ENCODE measurements at regions not wholly inside any gene's neighbourhood (a gene's known extent, or its start where the extent isn't known, plus 50 kb on each side); places are given as distances from the start of the nearest gene placed in this dataset.

GRCh38 chr13:56020425-56020824 is 1120.3 kb upstream of the PRR20A start:
- Histone ChIP-seq H3K9me3 (ENCODE audit: low read depth, low read length, poor library complexity, severe bottlenecking) (no peaks in the 10 kb centered on the region), H3K27ac (ENCODE audit: low read depth, low read length, poor library complexity, severe bottlenecking) (no peak overlapping the region), H3K36me3 (ENCODE audit: insufficient read depth, low read length, poor library complexity, severe bottlenecking) (no peaks in the 10 kb centered on the region), H3K4me1 (ENCODE audit: insufficient read depth, low read length, poor library complexity, severe bottlenecking) (no peaks in the 10 kb centered on the region), H3K4me3 (ENCODE audit: low read depth, low read length, poor library complexity, severe bottlenecking) (no peak overlapping the region), H3K27me3 (replicated peaks; ENCODE audit: insufficient read depth, low read depth, low read length, poor library complexity) (no peaks in the 10 kb centered on the region)
- DNase-seq (ENCODE audit: low spot score) = no peak
- TF ChIP-seq, protein P1, sequence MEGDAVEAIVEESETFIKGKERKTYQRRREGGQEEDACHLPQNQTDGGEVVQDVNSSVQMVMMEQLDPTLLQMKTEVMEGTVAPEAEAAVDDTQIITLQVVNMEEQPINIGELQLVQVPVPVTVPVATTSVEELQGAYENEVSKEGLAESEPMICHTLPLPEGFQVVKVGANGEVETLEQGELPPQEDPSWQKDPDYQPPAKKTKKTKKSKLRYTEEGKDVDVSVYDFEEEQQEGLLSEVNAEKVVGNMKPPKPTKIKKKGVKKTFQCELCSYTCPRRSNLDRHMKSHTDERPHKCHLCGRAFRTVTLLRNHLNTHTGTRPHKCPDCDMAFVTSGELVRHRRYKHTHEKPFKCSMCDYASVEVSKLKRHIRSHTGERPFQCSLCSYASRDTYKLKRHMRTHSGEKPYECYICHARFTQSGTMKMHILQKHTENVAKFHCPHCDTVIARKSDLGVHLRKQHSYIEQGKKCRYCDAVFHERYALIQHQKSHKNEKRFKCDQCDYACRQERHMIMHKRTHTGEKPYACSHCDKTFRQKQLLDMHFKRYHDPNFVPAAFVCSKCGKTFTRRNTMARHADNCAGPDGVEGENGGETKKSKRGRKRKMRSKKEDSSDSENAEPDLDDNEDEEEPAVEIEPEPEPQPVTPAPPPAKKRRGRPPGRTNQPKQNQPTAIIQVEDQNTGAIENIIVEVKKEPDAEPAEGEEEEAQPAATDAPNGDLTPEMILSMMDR (conservative IDR thresholded peaks at IDR 0.05; ENCODE audit: low read depth, low read length) = no peak
- TF ChIP-seq EZH2 (IDR thresholded peaks at IDR 0.05; ENCODE audit: borderline replicate concordance, low read depth, low read length, poor library complexity, severe bottlenecking) = no peak
- no TSS peak for BruUV-seq (replicated peaks)
- intact Hi-C loops (cut with micrococcal nuclease; ENCODE audit: unreplicated experiment) = no loop called here
- CTCF ChIA-PET = no interaction called here
- POLR2A ChIA-PET (ENCODE audit: low non-redundant PET) = no interaction called here

DNA sequence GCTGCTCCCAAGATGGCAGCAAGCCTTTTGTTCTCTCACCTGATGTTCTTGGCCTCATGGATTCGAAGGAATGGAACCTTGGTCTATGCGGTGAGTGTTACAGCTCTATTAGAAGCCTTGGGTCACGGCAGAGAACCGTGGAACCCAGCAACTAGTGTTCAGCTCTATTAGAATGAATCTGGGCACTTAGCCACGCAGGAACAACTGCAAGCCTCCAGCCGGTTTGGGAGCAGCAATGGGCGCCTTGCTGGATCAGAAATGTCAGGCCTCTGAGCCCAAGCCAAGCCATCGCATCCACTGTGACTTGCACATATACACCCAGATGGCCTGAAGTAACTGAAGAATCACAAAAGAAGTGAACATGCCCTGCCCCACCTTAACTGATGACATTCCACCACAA is 1100.7 kb upstream of the PRR20A start:
- no peak overlapping the region for H3K4me3 ChIP-seq (ENCODE audit: low read depth, low read length, poor library complexity, severe bottlenecking)
- POLR2A ChIA-PET (ENCODE audit: low non-redundant PET) = no interaction called here
- DNase-seq (ENCODE audit: low spot score) = no peak
- no peaks in the 10 kb centered on the region for H3K9me3 ChIP-seq (ENCODE audit: low read depth, low read length, poor library complexity, severe bottlenecking)
- no peaks in the 10 kb centered on the region for H3K4me1 ChIP-seq (ENCODE audit: insufficient read depth, low read length, poor library complexity, severe bottlenecking)
- TF ChIP-seq EZH2 (IDR thresholded peaks at IDR 0.05; ENCODE audit: borderline replicate concordance, low read depth, low read length, poor library complexity, severe bottlenecking) = no peak
- TF ChIP-seq, protein P1 (conservative IDR thresholded peaks at IDR 0.05; ENCODE audit: low read depth, low read length) = no peak
- no peaks in the 10 kb centered on the region for H3K36me3 ChIP-seq (ENCODE audit: insufficient read depth, low read length, poor library complexity, severe bottlenecking)
- intact Hi-C loops (cut with micrococcal nuclease; ENCODE audit: unreplicated experiment) = no loop called here
- CTCF ChIA-PET = no interaction called here
- no peaks in the 10 kb centered on the region for H3K27me3 ChIP-seq (replicated peaks; ENCODE audit: insufficient read depth, low read depth, low read length, poor library complexity)
- no peak overlapping the region for H3K27ac ChIP-seq (ENCODE audit: low read depth, low read length, poor library complexity, severe bottlenecking)
- BruUV-seq (replicated peaks) = no TSS peak

DNA sequence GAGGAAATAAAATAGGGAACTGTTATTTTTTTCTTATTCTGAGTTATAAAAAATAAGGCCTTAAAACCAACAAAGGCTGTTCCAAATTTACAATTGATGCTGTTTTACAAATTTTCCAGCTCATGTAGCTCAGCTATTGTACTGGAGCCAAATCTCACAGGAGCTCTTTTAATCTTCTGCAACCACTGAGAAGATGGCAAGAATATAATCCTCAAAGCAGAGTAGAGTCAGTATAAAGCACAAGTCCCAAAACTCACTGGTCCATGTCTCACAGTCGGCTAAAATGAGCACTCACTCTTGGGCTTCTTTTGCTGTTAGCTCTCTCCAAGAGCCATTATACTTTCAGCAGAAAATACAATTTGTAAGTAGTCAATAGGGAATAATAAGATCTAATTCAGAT is 1074.4 kb upstream of the PRR20A start:
- ChIA-PET POLR2A (ENCODE audit: low non-redundant PET) (no interaction called here), CTCF (no interaction called here)
- intact Hi-C loops (cut with micrococcal nuclease; ENCODE audit: unreplicated experiment) = no loop called here

More for the DNA sequence above, 1074.4 kb upstream of the PRR20A start:
- Histone ChIP-seq H3K36me3 (ENCODE audit: insufficient read depth, low read length, poor library complexity, severe bottlenecking) (no peaks in the 10 kb centered on the region), H3K4me3 (ENCODE audit: low read depth, low read length, poor library complexity, severe bottlenecking) (no peak overlapping the region), H3K9me3 (ENCODE audit: low read depth, low read length, poor library complexity, severe bottlenecking) (no peaks in the 10 kb centered on the region), H3K27me3 (replicated peaks; ENCODE audit: insufficient read depth, low read depth, low read length, poor library complexity) (no peaks in the 10 kb centered on the region), H3K27ac (ENCODE audit: low read depth, low read length, poor library complexity, severe bottlenecking) (no peak overlapping the region), H3K4me1 (ENCODE audit: insufficient read depth, low read length, poor library complexity, severe bottlenecking) (no peaks in the 10 kb centered on the region)
- BruUV-seq (replicated peaks) = no TSS peak
- peak; percentile 4 for DNase-seq (ENCODE audit: low spot score)
- TF ChIP-seq EZH2 (IDR thresholded peaks at IDR 0.05; ENCODE audit: borderline replicate concordance, low read depth, low read length, poor library complexity, severe bottlenecking) = no peak
- TF ChIP-seq, protein P1 (conservative IDR thresholded peaks at IDR 0.05; ENCODE audit: low read depth, low read length) = no peak
